Left forelimb (tissue), 1 donor: ENCODE measurements at regions not wholly inside any gene's neighbourhood (a gene's known extent, or its start where the extent isn't known, plus 50 kb on each side); places are given as distances from the start of the nearest gene placed in this dataset.

Experiments
- DNase-seq: peaks from one replicate; pipeline ENCODE4 v3.0.0-alpha.2; 2018; ENCODE audit warnings: low spot score

GRCh38 chr7:52026140-52026539, 709.5 kb upstream of the COBL start:
- no peak for DNase-seq

- DNase-seq = no peak
Observed at GRCh38 chr7:52021343-52021742, 704.7 kb upstream of the COBL start.

- DNase-seq = no peak
Observed at GRCh38 chr7:52018680-52019054, 702.1 kb upstream of the COBL start.

- no peak for DNase-seq
Observed at GRCh38 chr7:52017802-52018679, 701.4 kb upstream of the COBL start.

- no peak for DNase-seq
Observed at GRCh38 chr7:52009181-52009580, 692.6 kb upstream of the COBL start.

- DNase-seq = no peak
Observed at GRCh38 chr7:52006674-52007073, 690.1 kb upstream of the COBL start.

GRCh38 chr7:52005613-52006012, 689.0 kb upstream of the COBL start:
- DNase-seq = no peak

- no peak for DNase-seq
Observed at GRCh38 chr7:51995596-51996179, 679.1 kb upstream of the COBL start.

- DNase-seq = no peak
Observed at GRCh38 chr7:51982653-51983052, 666.0 kb upstream of the COBL start.

GRCh38 chr7:51980812-51981211, 664.2 kb upstream of the COBL start:
- DNase-seq = no peak

- DNase-seq = no peak
Observed at GRCh38 chr7:51980313-51980712, 663.7 kb upstream of the COBL start.

GRCh38 chr7:51977913-51978312, 661.3 kb upstream of the COBL start:
- DNase-seq = no peak

GRCh38 chr7:51973939-51974338, 657.3 kb upstream of the COBL start:
- DNase-seq = no peak

- DNase-seq = no peak
Observed at GRCh38 chr7:51973071-51973470, 656.5 kb upstream of the COBL start.

GRCh38 chr7:51970961-51971665, 654.5 kb upstream of the COBL start:
- no peak for DNase-seq

GRCh38 chr7:51968461-51968860, 651.9 kb upstream of the COBL start:
- DNase-seq = no peak

- DNase-seq = no peak
Observed at GRCh38 chr7:51965454-51965853, 648.8 kb upstream of the COBL start.

- no peak for DNase-seq
Observed at GRCh38 chr7:51961804-51962203, 645.2 kb upstream of the COBL start.

GRCh38 chr7:51950813-51951212, 634.2 kb upstream of the COBL start:
- no peak for DNase-seq

GRCh38 chr7:51949726-51950644, 633.4 kb upstream of the COBL start:
- DNase-seq = no peak

- no peak for DNase-seq
Observed at GRCh38 chr7:51930834-51931233, 614.2 kb upstream of the COBL start.

- no peak for DNase-seq
Observed at GRCh38 chr7:51929818-51930217, 613.2 kb upstream of the COBL start.
